ENCODE measurements at regions not wholly inside any gene's neighbourhood (a gene's known extent, or its start where the extent isn't known, plus 50 kb on each side); places are given as distances from the start of the nearest gene placed in this dataset.
"Not testable (repeated sequence)": the region's sequence is repeated elsewhere in the genome, so short reads cannot be mapped to it uniquely, and the experiment has no call there.

DNA sequence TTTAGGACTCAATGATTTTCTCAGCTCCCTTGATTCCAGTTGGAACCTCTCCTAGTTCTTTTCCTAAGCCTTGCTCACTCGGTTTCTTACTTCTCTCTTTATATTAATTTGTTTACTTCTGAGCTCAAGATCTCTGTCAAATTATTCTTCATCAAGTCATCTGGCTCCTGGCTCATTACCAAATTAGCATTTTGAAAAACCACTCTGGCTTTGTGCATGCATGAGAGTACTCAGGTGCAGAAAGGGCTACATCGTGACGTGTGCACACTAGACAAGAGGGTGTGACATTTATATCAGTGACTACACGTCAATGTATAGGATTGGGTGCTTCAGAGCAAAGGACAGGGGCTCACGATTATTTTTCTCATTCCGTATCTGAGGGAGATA, 645.7 kb upstream of the DPP6 start:
- ATAC-seq (no peak), DNase-seq (no peak)
- intact Hi-C loops (cut with DNase I; ENCODE audit: low total_unique reads) = no loop called here
- no peaks in the 10 kb centered on the region for H3K36me3 ChIP-seq
- H3K27me3 ChIP-seq = no peaks in the 10 kb centered on the region
- no peaks in the 10 kb centered on the region for H3K9me3 ChIP-seq
- no peak for TF ChIP-seq POLR2A (IDR thresholded peaks at IDR 0.05)
- TF ChIP-seq, protein P1, sequence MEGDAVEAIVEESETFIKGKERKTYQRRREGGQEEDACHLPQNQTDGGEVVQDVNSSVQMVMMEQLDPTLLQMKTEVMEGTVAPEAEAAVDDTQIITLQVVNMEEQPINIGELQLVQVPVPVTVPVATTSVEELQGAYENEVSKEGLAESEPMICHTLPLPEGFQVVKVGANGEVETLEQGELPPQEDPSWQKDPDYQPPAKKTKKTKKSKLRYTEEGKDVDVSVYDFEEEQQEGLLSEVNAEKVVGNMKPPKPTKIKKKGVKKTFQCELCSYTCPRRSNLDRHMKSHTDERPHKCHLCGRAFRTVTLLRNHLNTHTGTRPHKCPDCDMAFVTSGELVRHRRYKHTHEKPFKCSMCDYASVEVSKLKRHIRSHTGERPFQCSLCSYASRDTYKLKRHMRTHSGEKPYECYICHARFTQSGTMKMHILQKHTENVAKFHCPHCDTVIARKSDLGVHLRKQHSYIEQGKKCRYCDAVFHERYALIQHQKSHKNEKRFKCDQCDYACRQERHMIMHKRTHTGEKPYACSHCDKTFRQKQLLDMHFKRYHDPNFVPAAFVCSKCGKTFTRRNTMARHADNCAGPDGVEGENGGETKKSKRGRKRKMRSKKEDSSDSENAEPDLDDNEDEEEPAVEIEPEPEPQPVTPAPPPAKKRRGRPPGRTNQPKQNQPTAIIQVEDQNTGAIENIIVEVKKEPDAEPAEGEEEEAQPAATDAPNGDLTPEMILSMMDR (IDR thresholded peaks at IDR 0.05 in 4 of 5, conservative IDR thresholded peaks at IDR 0.05 in 1 of 5) = no peak
- no peak overlapping the region for H3K27ac ChIP-seq
- H3K4me1 ChIP-seq = no peaks in the 10 kb centered on the region
- H3K4me3 ChIP-seq = no peak overlapping the region
- in situ Hi-C loops (cut with MboI; ENCODE audit: low sequenced_read_pairs in 4 of 4) = no loop called here

DNA sequence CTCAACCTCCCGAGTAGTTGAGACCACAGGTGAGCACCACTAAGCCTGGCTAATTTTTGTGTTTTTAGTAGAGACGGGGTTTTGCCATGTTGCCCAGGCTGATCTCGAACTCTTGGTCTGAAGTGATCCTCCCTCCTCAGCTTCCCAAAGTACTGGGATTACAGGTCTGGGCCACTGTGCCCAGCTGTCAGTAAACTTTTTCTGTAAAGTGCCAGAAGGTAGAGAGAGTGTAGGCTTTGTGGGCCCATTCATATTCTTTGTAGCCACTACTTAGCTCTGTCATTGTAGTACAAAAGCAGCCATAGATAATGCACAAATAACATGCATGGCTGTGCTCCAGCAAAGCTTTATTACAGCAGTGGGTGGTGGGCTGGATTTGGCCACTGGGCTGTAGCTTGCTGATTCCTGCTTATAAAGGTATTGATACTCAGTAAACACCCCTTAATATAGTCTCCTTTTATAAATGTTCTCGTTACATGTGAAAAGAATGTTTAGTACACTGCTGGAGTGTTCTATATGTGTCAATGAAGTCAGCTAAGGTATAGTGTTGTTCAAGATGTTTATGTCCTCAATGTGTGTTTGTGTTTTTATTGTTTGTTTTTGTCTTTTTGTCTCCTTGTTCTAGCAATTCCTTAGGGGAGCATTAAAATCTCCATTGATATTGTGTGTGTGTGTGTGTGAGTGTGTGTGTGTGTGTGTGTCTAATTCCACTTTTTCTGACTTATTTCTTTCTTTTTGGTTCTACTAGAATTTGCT, 644.7 kb upstream of the DPP6 start:
- H3K4me3 ChIP-seq = no peak overlapping the region
- no peak for DNase-seq
- no peak overlapping the region for H3K27ac ChIP-seq
- TF ChIP-seq, protein P1 (IDR thresholded peaks at IDR 0.05 in 4 of 5, conservative IDR thresholded peaks at IDR 0.05 in 1 of 5) = no peak
- no peak for TF ChIP-seq POLR2A (IDR thresholded peaks at IDR 0.05)
- in situ Hi-C loops (cut with MboI; ENCODE audit: low sequenced_read_pairs in 4 of 4) = no loop called here
- no peaks in the 10 kb centered on the region for H3K9me3 ChIP-seq
- no peaks in the 10 kb centered on the region for H3K36me3 ChIP-seq
- ATAC-seq = no peak
- H3K27me3 ChIP-seq = no peaks in the 10 kb centered on the region
- intact Hi-C loops (cut with DNase I; ENCODE audit: low total_unique reads) = no loop called here
- no peaks in the 10 kb centered on the region for H3K4me1 ChIP-seq

DNA sequence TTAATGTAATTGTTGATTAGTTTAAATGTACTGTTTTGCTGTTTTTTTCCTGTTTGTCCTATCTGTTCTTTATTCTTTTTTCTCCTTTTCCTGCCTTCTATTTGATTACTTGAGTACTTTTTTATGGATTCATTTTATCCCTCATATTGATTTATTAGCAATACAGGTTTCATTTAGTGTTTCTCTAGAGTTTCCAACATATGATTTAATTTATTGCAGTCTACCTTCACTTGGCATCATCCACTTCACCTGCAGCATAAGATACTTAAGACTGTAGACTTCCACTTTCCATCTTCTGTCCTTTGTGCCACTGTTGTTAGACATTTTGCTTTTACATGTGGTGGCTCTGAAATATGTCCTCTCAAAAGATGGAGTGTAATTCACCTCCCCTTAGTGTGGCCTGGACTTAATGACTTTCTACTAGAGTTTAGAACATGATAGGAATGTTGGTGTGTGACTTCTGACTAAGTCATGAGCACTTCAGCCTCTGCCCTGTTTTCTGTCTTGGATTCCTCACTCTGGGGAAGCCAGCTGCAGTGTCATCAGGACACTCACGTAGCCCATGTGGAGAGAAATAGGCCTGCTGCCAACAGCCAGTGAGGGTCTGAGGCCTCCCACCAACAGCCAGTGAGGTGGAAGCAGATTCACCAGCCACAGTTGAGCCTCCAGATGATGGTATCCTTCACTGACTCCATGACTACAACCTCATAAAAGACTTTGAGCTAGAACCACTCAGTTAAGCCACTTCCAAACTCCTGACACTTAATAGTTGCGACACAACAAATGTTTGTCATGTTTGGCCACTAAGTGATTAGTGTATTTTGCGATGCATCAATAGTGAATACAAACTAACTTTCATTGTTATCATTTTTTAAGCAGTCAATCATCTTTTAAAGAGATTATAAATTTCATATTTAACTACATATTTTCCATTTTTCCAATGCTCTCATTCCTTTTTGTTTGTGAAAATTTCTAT, 643.5 kb upstream of the DPP6 start:
- DNase-seq (no peak), ATAC-seq (no peak)
- Histone ChIP-seq H3K27me3 (no peaks in the 10 kb centered on the region), H3K27ac (no peak overlapping the region), H3K4me1 (no peaks in the 10 kb centered on the region), H3K36me3 (no peaks in the 10 kb centered on the region), H3K4me3 (no peak overlapping the region), H3K9me3 (no peaks in the 10 kb centered on the region)
- intact Hi-C loops (cut with DNase I; ENCODE audit: low total_unique reads) (no loop called here), in situ Hi-C loops (cut with MboI; ENCODE audit: low sequenced_read_pairs in 4 of 4) (no loop called here)
- TF ChIP-seq POLR2A (IDR thresholded peaks at IDR 0.05) = no peak
- TF ChIP-seq, protein P1 (IDR thresholded peaks at IDR 0.05 in 4 of 5, conservative IDR thresholded peaks at IDR 0.05 in 1 of 5) = no peak

DNA sequence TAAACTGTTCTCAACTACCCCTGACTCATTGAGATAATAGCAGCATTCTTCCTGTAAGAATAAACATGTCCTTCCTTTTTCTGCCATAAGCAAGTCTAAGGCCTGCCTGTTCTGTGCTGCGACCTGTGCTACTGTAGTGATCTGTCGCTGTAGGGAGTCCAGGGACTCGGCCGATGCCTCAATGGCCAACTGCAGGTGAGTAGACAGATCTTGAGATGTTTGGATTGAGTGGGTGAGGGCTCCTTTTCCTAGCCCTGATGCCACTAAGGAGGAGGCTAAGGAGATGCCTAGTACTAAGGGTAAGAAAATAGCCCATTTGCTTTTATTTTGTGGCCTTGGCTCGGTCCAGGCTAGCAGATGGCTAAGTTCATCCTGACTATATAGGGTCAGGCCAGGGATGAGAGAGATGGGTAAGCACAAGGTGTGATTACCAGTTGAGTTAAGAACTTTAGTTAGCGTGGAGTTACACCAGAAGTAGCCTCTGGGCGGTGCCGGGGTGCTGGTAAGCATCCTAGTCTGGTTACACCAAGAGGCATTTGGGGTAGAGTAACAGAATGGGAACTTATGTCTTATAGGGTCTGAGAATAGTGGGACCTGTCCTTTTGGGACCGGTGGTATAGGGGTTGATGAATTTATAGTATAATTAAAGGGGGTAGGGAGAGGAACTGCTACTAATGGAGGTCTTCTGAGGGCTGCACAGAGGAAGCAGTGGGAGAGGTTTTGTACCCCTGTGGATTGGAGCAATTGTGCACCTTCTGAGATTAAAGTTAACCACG, 642.4 kb upstream of the DPP6 start:
- intact Hi-C loops (cut with DNase I; ENCODE audit: low total_unique reads); H3K27me3 ChIP-seq; H3K4me1 ChIP-seq; H3K4me3 ChIP-seq; in situ Hi-C loops (cut with MboI; ENCODE audit: low sequenced_read_pairs in 4 of 4); H3K36me3 ChIP-seq; H3K9me3 ChIP-seq; DNase-seq; ATAC-seq; H3K27ac ChIP-seq: not testable (repeated sequence)

DNA sequence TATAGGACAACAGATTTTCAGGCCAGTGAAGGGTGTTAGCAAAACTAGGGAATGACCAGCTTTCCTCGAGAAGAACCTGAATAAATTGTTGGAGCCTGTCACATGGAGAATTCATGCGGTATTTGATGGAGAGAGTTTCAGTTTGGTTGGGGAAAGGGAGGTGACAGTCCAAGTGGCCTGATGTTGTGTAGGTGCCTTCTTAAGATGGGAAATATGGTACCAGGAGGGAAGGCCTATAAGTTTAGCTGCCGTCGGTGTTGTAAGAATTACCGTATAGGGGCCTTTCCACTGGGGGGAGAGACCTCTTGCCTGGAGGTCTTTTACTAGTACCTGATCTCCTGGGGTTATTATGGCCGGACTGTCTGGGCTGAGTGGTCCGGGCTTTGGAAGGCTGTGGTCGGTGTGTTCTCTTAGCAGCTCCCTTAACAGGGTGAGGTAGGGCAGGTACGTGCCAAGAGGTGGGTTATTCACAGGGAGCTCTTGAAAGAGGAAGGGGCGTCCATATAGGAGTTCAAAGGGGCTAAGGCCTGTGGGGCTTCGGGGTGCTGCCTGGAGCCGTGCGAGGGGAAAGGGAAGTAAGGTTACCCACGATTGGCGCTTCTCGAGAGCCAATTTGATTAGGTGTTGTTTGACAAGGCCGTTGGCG, 641.1 kb upstream of the DPP6 start:
- H3K27me3 ChIP-seq; DNase-seq; H3K4me3 ChIP-seq; H3K36me3 ChIP-seq; H3K4me1 ChIP-seq; intact Hi-C loops (cut with DNase I; ENCODE audit: low total_unique reads); in situ Hi-C loops (cut with MboI; ENCODE audit: low sequenced_read_pairs in 4 of 4); H3K9me3 ChIP-seq; ATAC-seq; H3K27ac ChIP-seq: not testable (repeated sequence)

DNA sequence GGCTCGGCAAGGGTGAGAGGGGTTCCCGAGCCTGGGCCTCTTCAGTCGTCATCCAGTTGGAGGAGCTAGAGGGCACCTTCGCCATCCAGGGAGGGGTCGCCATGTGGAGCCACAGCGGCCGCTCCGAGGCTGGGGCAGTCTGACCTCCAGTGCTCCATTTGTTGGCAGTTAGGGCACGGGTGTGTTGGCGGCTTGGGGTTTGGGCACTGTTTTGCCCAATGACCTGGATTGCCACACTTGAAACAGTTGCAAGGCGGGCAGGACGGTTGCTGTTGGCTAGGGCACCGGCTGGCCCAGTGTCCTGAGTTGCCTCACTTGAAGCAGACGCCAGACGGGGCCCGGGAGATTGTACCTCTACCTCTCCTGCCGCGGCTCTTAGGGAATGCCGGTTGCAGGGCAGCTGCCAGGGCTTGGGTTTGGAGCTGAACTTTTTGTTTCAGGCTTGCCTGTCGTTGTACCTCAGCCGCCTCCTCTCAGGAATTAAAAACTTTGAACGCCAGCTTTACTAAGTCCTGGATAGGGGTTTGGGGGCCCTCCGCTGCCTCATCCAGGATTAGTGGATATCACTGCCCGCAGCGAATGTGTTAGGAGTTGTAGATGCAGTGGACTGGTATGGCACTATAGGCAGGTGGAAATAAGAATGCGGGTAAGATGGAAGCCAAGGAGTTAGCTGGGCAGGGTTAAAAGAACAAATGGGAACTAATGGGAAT, 639.9 kb upstream of the DPP6 start:
- H3K27ac ChIP-seq; H3K9me3 ChIP-seq; H3K4me3 ChIP-seq; DNase-seq; H3K36me3 ChIP-seq; in situ Hi-C loops (cut with MboI; ENCODE audit: low sequenced_read_pairs in 4 of 4); H3K27me3 ChIP-seq; intact Hi-C loops (cut with DNase I; ENCODE audit: low total_unique reads); H3K4me1 ChIP-seq; ATAC-seq: not testable (repeated sequence)

DNA sequence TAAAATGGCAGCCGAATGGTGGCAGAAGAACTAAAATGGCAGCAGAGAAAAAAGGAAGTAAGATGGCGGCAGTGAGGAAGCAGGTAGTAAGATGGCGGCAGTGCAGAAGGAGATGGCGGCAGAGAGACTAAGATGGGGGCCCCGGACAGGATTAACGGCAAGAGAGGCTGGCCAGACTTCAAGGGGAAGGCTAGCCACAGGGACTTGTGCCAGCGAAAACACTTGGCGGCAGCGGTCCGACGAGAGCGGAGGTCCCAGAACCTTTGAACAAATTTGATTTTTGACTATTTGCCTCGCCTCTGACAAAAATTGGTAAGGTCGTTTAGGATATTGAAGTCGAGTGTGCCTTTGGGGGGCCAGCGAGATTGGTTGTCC, 639.4 kb upstream of the DPP6 start:
- DNase-seq; H3K4me3 ChIP-seq; in situ Hi-C loops (cut with MboI; ENCODE audit: low sequenced_read_pairs in 4 of 4); H3K9me3 ChIP-seq; H3K27me3 ChIP-seq; H3K4me1 ChIP-seq; H3K27ac ChIP-seq; ATAC-seq; H3K36me3 ChIP-seq; intact Hi-C loops (cut with DNase I; ENCODE audit: low total_unique reads): not testable (repeated sequence)

All from gastrocnemius medialis (tissue), 4 donors.